ENCODE measurements at regions not wholly inside any gene's neighbourhood (a gene's known extent, or its start where the extent isn't known, plus 50 kb on each side); places are given as distances from the start of the nearest gene placed in this dataset.

GRCh38 chr2:129813404-129813803 lies 166.1 kb upstream of the RAB6C start:
- TF ChIP-seq CTCF (conservative IDR thresholded peaks at IDR 0.05; ENCODE audit: low read depth, low read length), result no peak
- H3K4me3 ChIP-seq (ENCODE audit: low read depth, low read length), result no peak overlapping the region
- DNase-seq (ENCODE audit: low read depth), result no peak

DNA sequence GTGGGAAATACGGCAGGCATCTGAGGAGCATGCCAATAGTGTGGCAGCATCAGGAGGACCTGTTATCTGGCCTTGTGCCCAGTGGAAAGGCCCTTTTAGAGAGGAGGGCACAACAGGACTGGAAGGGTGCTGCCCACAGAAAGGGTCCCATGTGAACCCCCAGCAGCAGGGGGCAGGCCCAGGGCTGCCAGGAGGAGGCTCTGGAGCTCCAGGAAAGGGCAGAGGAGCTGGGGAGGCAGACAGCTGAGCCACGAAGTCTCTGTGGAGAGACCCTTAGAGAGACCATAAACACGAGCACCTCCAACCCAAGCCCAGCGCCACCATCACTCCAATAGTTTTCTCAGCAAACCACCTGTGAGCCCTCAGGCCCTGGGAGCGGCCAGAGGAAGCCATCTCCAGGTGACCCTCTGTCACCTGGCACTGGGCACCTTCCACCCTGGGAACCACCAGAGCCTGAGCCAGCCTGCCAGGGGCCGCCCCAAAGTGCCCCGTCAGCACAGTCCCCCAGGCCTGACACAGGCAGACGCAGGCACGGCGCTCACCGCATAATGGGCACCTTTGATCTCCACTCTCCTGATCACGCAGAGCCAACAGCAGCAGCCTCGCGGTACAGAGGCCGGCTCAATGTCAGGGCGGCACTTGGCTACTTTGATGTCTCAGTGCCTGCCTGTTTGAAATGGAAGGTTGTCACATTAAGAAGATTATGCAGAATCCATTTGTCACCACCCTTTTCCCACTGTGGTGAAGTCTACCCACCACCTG lies 162.5 kb upstream of the RAB6C start:
- TF ChIP-seq CTCF (conservative IDR thresholded peaks at IDR 0.05; ENCODE audit: low read depth, low read length), result no peak
- DNase-seq (ENCODE audit: low read depth), result no peak
- H3K4me3 ChIP-seq (ENCODE audit: low read depth, low read length), result no peak overlapping the region

GRCh38 chr2:129819855-129820254 lies 159.6 kb upstream of the RAB6C start:
- no peak for DNase-seq (ENCODE audit: low read depth)
- no peak overlapping the region for H3K4me3 ChIP-seq (ENCODE audit: low read depth, low read length)
- no peak for TF ChIP-seq CTCF (conservative IDR thresholded peaks at IDR 0.05; ENCODE audit: low read depth, low read length)

DNA sequence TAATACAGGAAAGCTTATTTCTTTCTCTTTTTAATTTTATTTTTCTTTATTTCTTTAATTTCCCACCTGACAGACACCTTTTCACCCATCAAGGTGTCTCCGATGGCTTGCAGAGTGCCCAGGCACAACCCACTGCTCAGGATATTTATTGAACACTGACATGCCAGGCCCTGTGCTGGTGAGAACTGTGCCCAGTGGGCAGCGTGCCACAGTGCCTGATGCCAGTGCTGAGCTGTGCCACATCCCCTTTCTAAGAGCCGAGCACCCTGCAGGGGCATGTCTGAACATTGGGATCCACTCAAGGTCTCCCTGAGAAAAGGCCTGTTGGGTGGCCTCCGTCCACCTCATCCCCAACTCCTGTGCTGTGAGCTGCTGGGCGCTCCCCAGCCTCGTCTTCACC lies 158.6 kb upstream of the RAB6C start:
- no peak for TF ChIP-seq CTCF (conservative IDR thresholded peaks at IDR 0.05; ENCODE audit: low read depth, low read length)
- no peak for DNase-seq (ENCODE audit: low read depth)
- H3K4me3 ChIP-seq (ENCODE audit: low read depth, low read length), result no peak overlapping the region

DNA sequence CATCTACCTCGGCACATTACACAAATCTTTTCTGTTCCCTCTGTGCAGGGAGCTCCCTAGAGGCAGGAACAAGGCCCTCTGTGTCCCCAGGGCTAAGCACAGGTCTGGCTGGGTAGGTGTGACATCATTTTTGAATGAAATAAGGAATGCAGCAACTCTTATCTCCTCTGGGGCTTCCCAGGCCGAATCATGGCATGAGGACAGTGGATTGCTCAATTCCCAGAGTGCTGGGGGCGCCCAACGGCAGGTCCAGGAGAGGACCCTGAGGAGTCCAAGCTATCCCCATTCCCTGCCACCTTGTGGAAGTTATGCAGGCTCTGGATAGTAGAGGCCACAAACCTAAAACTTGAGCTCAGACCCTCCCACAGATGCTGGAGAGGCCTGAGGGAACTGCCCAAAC lies 158.0 kb upstream of the RAB6C start:
- no peak for DNase-seq (ENCODE audit: low read depth)
- no peak for TF ChIP-seq CTCF (conservative IDR thresholded peaks at IDR 0.05; ENCODE audit: low read depth, low read length)
- no peak overlapping the region for H3K4me3 ChIP-seq (ENCODE audit: low read depth, low read length)

DNA sequence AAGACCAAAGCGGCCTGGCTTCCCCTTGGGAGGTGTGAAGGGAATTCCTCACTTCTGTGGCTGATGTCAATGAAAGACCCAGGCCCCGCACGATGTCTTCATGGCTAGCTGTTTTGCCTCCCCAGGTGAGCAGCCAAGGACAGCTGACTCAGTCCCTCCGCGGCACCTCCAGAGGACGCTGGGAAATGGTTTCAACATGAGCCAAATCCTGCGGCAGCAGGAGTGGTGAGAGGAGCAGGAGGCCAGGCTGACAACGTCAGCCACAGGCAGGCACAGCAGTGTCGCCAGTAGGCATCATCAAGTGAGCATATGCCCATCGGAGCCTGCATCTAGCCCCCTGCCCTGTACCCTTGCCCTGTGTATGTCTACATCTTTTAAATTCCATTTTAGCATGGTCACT lies 156.4 kb upstream of the RAB6C start:
- H3K4me3 ChIP-seq (ENCODE audit: low read depth, low read length), result no peak overlapping the region
- no peak for DNase-seq (ENCODE audit: low read depth)
- no peak for TF ChIP-seq CTCF (conservative IDR thresholded peaks at IDR 0.05; ENCODE audit: low read depth, low read length)

Data from choroid plexus epithelial cell (primary cell).